Amygdala (tissue), 56 donors: ENCODE measurements at regions not wholly inside any gene's neighbourhood (a gene's known extent, or its start where the extent isn't known, plus 50 kb on each side); places are given as distances from the start of the nearest gene placed in this dataset.

Experiments
- DNase-seq, 56 donors: peaks; one replicate each; lab custom pipeline; 2025; lab: John Stamatoyannopoulos, UW

DNA sequence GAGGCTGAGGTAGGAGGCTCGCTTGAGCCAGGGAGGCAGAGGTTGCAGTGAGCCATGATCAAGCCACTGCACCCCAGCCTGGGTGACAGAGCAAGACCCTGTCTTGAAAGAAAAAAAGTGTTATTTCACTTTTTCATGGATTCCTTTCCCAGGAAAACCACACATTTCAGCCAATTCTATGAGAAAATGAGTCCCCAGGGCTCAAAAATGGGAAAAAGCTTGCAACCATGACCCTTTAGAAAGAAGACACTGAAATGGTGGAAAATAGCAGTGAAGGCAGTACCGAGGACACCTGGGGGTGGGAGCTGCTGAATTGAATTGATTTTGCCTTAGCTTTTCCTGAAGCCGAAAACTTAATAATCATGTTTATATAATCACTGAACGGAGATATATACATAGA lies 284.2 kb upstream of the HDAC4 start:
- DNase-seq: no peak

DNA sequence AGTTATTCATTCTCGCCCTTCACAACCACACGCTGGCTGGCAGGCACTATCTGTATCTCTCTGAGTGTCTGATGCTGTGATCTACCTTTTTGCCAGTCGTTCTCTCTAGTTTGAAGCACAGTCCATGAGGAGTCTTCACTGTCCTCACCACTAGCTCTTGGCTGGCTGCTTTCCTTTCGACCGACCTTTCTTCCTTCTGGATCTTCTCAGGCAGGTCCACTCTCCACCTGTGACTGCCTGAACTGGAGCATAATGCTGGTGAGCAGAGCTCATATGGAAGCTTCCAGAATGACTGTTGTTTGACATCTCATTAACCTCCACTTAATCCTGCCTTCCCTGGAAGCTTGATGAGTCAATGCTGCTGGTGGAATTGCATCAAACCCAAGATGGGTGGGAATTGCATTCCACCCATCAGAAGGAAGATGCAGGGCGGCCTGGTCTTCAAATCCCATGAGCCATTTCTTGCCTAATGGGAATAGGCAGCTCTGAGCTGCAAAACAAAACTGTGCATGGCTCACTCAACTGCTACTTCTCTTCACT lies 283.5 kb upstream of the HDAC4 start:
- DNase-seq: no peak

DNA sequence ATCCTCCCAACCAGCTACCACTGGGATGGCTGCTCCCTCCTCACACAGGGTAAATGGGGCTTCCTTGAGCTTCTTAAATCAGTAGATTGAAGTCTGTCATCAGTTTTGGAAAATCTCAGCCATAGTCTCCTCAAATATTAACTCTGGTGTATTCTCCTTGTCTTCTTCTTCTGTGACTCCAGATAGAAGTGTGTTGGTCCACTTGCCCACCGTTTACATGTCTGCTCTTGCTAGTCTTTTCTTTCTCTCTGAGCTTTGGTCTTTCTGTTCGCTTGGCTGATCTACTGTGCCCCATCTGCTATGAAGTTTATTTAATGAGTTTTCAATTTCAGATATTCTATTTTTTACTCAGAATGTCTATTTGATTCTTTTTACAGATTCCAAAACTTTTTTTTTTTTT lies 281.7 kb upstream of the HDAC4 start:
- DNase-seq: no peak

DNA sequence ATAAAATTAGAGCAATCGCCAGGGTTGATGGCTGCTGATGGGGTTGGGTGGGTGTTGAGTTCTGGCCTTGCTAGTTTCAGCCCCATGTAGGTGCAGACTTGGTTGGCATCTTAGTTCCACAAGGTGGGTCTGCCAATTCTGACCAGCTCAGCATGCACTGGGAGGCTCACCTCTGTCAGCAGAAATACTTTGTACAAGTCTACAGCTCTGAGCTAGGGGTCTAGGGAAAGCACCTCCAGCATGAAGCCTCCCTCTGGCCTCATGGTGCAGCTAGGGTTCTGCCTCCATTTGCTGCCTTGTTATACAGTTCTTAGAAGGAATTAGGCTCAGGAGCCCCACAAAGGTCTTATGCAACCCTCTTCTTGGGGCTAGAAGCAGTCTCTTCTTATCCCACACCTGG lies 278.9 kb upstream of the HDAC4 start:
- no peak for DNase-seq

DNA sequence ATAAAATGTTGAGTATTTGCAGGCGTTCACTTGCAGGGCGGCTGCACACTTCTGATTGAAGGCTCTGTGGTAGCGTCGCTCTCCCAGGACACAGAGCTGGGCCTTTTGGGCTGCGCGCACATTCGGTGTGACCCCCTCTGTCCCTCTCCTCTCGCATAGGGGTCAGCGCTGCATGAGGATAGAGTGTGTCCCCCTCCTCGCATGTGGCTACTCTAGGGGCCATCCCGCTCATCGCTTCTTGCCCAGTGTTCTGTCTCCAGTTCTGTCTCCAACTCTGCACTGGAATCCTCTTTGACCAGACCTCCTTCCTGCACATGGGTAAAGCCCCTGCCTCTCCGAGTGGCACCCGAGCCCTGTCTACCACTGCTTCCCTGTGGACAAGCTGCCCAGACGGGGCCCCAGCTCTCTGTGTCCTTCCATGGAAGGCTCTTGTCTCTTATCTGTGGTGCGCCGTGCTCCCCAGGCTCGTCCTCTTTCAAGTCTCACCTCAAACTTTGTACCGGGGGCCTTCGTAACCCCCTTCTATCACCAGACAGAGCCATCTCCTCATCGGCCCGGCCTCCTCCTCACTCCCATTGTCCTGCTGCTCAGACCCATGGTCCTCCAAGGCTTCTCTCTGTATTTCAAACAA lies 278.0 kb upstream of the HDAC4 start:
- DNase-seq: no peak

DNA sequence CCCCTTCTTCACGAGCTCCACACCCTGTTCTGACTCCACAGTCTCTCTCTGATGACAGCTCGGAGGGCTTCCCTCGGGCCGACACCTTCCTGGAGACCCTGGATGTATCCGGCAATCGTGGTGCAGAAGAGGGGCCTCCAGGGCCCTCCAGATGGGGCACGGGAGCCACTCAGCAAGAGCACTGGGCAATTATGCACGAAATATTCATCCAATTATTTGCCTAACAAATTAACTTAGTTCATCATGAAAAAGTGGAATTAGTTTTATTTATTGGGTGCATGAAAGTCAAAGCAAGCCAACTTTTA lies 277.3 kb upstream of the HDAC4 start:
- DNase-seq: no peak

DNA sequence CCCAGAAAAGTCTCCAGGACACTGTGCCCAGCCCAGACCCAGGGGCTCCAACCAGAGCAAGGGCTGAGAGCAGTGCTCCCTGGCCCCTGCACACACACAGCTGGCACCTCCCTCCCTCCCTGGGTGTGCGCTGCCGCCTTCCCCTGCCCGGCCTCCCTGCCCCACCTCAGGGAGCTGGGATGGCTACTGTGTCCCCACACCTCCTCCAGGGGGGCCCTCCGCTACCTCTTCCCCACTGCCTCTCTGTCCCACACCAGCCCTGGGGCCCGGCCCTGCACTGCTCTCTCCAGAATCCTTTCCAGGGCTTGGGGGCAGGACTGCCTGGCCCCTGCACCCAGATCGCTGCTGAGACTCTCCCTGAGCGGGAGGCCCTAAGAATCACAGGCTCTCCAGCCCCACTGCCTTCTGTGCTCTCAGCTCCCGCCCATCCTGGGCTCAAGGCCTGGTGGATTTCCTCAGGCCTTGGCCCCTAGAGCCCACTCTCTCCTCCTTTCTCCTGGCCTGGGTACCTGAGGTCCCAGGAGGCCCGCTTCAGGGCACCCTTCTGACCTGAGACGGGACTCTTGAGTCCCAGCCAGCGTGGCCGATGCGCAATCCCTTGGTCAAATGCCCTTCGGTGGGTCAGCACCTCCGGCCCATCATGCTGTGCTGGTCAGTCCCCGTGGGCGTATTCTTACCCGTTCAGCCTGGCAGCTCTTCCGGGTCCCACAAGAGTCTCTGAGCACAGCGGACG lies 276.8 kb upstream of the HDAC4 start:
- no peak for DNase-seq

DNA sequence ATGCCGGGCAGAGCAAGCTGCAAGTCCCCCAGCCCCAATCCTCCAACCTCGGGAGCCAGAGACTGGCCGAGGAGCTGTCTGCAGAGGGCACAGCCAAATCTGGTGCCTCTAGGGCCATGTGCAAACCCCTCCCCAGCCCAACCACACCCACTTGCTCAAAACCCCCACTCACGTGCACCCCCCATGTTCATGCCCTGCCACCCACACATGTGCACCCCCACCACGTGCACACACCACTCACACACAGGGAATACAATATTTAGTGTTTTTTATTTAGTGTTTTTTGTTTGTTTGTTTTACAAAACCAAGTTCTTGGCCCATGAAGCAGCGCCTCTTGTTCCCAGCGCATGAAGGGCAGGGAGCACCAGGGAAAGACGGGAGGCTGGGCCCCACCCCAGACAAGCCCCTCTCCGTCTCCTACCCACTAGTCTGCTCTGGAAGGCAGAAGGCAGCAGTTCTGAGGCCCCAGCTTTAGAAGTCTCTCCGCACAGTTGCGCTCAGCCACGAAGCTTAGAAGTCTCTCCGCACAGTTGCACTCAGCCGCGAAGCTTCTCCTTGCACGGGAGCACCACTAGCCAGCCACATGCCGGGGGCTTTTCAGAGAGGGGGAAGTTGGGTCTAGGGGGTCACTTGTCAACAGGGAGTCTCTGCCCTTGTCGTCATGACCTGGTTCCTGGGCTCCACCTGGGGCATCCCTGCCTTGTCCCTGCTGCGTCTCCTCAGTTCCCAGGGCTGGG lies 276.1 kb upstream of the HDAC4 start:
- DNase-seq: no peak

DNA sequence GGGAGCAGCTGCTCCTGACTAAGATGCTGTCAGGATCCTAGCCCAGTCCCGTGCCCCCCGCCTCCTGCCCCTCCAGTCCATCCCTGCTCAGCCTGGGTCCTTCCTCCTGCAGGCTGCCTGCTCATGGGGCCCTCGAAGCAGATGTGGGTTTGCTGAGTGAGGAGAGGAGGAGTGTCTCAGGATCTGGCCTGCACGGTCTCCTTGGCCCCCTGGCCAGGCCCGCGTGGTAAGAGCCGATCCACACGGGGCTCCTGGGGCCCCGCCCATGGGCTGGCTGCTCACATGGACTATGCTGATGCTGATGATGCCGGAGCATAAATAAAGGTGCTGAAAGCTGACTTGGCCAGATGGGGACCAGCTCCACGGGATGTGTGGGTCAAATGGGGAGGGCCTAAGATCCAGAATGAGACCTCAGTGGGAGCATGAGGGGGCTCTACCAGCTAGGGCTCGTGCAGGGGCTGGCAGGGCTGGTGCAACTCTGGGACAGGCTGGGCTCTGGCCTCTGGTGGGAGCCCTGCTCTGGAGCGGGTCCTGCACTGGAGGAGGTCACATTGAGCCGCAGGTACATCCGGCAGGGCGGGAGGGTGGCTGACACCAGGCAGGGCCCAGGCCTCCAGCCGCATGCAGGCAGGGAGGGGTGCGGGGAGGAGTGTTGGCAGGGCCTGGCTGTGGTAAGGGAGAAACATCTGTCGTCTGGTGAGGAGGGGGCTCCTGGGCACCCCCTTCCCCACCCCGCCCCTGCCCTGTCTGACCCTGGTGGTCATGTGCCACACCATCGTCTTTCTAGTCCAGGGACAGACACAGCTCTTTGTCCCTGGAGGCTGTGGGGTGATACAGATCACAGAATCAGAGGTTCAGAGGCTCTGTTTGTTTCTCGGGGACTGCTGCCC lies 275.3 kb upstream of the HDAC4 start:
- no peak for DNase-seq

DNA sequence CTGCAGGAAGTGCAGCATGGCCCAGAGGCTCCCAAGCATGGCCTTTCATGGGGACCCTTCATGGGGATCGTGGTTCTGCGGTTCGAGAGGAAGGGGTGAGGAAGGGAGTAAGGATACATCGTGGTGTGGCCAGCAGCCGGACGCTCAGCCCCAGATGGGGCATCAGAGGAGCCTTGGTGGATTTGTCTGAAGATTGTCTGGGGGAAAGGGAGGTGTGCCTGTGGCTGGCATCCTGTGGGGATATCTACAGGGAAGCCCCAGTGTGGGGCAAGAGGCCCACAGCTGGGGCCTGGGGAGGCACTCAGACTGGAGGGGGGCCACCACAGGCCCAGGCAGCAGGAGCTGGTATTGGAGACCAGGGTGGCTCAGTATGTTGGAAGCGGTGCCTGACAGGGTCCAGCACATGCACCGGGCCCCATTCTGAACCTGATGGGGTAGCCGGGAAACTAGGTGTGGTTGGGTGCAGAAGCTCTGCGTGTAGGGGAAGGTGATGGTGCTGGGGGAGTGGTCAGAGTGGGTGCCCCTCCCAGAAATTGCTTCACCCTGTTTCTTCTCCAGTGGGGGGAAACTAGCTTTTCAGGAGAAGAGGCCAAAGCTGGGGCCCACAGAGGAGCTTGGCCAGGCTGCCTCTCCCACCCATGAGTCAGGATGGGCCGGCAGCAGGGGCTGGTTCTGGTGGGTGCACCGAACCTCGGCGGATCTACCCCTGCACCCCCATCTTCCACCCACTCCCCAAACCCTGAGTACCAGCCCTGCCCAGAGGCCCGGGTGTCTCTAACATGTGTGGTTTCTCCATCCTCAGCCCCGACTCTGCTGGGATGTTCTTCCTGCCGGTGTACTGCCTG lies 274.4 kb upstream of the HDAC4 start:
- DNase-seq: no peak

DNA sequence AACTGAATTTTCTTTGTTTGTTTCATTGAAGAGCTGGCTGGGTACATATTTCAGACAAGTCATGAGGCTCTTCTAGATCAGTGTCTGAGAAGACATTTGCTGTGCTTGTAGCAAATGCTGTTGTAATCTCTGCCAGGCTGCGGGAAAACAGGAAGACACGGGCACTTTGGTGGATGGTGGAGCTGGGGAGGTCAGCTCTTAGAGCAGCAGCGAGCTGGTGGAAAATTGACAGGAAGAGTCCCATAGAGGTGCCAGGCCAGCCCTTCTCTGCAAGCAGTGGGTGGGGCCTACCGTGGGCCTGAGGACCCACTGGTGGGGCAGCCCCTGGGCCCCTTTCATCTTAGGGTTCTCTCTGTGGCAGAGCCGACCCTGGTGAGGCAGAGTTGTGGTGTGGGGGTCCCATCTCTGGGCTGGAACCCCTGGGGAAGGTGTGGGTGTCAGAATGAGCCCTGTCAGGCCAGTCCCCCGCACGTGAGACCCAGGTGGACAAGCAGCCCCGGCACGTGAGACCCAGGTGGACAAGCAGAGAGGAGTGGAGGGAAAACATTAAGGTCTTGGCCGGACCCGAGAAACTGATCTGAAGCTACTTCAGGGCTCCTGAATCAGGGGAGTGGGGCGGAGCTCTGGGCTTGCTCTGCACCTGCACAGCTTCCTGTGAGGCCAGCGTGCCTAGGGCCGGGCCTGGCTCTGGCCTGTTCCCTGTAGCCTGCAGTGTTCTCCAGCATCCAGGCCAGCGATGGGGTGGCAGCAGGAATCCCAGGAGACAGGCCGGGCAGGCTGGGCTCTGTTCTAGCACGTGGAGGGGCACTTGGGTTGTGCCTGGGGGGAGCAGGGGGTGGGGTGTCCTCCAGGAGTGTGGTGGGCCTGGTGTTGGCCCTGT lies 273.5 kb upstream of the HDAC4 start:
- no peak for DNase-seq

DNA sequence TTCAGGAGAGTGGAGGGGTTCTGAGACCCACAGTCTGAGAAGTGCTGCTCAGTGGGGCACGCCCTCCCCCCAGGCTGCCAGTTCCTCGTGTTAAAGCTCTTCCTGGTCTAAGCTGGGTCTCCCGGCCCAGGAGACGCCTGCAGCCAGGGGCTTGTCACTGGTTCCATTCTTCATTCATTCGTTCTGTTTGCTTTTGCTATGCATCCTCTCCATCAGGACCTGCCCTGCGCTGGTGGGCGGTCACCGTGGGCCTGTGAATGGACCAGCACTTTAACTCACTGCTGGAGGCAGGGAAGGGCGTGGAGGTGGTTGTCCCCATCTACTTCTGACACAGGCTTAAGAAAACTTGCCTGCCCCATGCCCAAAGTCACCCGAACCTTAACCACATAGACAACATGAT lies 272.8 kb upstream of the HDAC4 start:
- DNase-seq: no peak

DNA sequence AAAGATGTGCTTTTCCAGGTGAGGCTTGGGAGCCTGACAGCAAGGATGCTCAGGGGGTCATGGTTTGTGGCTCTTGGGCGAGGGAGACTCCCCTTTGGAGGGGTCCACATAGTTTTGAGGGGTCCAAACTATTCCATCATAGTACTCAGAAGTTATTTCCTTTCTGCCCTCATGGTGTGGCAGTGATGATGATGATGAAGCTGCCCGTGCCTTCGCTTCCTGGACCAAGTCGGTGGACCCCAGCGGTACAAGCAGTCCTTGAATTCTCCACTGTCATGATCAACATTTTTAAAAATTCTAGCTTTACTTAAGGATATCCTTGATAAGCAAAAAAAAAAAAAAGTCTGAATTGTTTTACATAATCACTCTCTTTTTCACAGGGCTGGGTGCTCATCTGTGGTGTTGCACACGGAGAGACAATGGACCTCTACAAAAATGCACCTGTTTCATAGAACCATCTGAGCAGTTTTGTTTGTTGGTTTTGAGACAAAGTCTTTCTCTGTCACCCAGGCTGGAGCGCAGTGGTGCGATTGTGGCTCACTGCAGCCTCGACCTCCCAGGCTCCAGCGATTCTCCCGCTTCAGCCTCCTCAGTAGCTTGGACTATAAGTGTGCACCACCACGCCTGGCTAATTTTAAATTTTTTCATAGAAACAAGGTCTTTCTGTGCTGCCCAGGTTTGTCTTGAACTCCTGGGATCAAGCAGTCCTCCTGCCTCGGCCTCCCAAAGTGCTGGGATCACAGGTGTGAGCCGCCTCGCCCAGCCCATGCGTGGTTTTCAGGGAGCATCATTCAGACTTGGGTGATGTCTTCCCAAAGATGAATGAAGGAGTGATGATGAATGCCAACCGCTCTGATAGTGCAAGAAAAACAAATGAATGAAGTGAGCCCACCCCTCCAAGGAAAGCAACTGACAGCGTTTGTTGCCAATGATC lies 271.4 kb upstream of the HDAC4 start:
- DNase-seq: no peak

DNA sequence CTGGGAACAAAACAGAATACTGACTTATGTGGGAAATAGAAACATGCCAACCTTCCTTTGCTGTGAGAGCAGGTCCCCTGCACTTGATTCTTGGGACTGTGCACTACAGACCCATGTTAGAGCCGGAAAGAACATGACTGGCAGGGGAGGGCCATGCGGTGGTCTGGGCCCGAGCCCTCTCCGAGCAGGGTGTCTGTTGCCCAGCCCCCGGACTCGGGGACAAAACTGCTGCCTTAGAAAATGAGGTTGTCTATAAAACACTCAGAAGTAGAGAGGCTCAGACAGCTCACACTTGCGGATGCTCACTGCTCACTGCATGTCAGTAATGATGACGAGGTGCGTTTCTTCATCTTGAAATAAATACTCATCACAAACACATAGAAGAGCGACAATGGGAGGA lies 270.7 kb upstream of the HDAC4 start:
- DNase-seq: no peak

DNA sequence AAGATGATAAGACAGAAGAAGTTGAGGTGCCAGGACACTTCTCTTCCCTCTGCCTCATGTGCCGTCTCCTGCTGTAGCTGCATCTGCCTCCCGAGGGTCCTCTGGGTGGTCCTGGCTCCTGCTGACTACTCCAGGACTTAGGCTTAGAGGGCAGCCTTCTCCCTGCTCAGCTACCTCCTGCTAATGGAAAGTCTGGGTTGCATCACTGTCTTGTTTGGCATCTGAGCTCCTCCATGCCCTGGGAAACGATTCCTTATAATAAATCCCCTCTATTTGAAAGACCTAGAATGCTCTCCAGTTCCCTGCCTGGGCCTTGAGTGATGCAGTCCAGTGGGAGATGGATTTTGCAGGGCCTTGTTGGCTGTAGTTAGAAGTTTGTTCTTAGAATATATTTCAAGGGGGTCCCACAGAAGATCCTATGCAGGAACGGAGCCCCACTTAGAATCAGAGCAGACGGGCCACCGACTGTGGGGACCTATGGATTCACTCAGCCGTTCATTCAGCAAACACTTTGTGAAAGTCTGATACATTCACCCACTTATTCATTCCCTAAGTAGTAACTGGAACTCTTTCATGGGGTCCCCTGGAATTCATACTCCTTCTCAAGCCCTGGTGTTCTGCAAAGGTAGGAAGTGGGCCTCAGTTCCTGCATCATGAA lies 269.8 kb upstream of the HDAC4 start:
- DNase-seq: no peak

DNA sequence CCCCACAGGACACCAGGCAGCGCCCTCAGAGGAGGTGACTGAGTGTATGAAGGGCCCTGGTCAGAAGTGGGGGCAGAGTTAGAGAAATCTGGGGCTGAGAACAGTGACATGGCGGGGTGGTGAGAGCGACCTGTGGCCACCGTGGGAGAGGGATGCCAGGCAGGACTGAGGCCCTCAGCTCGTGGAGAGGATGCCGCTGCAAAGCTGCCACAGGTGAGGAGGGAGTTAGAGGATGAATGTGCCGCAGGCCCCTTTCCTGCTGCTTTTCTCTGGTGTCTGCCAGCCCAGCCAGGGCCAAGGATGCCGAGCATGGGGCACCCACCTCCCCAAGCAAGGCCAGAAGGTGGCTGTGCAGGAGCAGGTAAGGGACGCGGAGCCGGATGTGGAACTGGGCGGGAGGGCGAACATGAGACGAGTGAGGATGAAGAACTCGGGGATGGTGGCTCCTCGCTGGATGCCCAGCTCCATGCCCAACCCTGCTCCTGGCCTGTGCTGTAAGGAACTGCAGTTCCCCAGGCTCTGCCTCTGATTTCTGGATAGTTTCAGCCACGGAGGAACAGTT lies 269.2 kb upstream of the HDAC4 start:
- DNase-seq: no peak
